RWPE1 (cell line): ENCODE measurements at regions not wholly inside any gene's neighbourhood (a gene's known extent, or its start where the extent isn't known, plus 50 kb on each side); places are given as distances from the start of the nearest gene placed in this dataset.

Experiments used
- CTCF ChIA-PET: fragments of 350-600 bp; sonication (Branson Sonifier 250); formaldehyde crosslinking; extraction: SDS; loops from one replicate; lab custom pipeline; 2021; lab: Yijun Ruan, JAX
- POLR2A ChIA-PET: fragments of 400-600 bp; formaldehyde crosslinking; extraction: SDS; loops from one replicate; lab custom pipeline; 2020; ENCODE audit warnings: antibody characterized with exemption; ENCODE audit not compliant: low non-redundant PET; lab: Yijun Ruan, JAX
- DNase-seq: peaks from one replicate; pipeline ENCODE4 v3.0.0; 2012; ENCODE audit warnings: low spot score
- H3K27ac ChIP-seq: fragments of 450-650 bp; 2 replicates; pipeline ENCODE4 v1.5.1; 2017
- TF ChIP-seq, protein P1 (sequence below): fragments of 450-650 bp; conservative IDR thresholded peaks from 2 replicates; pipeline ENCODE4 v1.5.1; 2017; ENCODE audit warnings: low read depth, mild to moderate bottlenecking

DNA sequence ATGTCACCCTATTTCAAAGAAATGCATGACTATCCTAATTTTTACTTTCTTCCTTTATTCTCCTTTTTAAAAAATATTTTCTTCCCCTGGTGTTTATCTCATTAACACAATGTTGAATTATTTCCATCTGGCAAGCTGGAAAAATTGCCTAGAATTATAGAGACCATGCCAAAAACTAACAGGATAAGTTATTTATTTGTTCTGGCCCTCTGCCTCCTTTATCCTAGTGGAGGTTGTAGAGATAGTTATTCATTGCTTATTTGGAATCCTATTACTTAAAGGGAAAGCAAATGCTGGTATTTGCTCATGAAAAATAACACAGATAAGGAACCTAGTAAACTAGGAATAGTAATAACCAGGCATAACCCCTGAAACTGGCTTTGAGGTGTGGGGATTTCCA lies 684.9 kb upstream of the KIF2B start:
- no peak for DNase-seq
- ChIA-PET POLR2A (no interaction called here), CTCF (no interaction called here)
- no peak overlapping the region for H3K27ac ChIP-seq
- TF ChIP-seq, protein P1, sequence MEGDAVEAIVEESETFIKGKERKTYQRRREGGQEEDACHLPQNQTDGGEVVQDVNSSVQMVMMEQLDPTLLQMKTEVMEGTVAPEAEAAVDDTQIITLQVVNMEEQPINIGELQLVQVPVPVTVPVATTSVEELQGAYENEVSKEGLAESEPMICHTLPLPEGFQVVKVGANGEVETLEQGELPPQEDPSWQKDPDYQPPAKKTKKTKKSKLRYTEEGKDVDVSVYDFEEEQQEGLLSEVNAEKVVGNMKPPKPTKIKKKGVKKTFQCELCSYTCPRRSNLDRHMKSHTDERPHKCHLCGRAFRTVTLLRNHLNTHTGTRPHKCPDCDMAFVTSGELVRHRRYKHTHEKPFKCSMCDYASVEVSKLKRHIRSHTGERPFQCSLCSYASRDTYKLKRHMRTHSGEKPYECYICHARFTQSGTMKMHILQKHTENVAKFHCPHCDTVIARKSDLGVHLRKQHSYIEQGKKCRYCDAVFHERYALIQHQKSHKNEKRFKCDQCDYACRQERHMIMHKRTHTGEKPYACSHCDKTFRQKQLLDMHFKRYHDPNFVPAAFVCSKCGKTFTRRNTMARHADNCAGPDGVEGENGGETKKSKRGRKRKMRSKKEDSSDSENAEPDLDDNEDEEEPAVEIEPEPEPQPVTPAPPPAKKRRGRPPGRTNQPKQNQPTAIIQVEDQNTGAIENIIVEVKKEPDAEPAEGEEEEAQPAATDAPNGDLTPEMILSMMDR = no peak

DNA sequence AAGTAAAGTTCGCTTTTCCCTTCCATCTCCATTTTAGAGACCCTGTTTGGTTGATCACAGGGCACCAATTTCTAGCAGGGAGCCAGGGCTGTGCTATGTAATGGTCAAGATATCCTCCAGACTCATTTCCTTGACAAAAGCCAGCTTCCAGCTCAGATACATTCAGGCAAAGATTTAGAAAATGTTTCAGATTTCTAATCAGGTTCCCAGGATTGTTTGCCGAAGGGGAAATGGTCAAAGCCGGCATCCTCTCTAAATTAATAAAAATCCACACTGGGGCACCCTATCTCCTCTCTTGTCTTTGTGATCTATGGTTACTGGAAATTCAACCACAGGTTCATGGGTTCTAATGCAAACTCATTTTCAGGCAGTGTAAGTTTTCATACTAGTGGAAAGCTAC lies 686.8 kb upstream of the KIF2B start:
- TF ChIP-seq, protein P1 = no peak
- no peak overlapping the region for H3K27ac ChIP-seq
- ChIA-PET CTCF (interaction anchor here (0.7 kb wide), 1 partner anchor 890 kb away, joined by 3 read pairs; no protein-coding TSS in a partner anchor), POLR2A (no interaction called here)
- no peak for DNase-seq

DNA sequence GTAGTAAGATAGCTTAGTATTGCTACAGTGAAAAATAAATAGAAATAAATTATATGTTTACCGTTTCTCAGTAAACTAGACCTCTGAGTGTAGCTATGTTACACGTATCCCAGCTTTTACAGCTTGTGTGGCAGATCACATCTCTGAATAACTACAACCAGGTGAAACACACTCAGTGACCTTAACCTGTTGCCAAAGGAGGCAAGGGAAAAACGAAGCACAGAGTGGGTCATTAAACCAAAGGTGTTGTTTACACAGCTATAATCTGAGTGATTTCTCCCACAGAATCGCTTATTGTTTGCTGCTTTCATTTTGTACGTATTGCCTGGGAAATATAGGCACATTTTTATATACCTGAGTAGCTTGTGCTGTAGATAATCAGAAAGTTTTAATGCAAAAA lies 688.2 kb upstream of the KIF2B start:
- CTCF ChIA-PET = no interaction called here
- TF ChIP-seq, protein P1 = no peak
- no peak for DNase-seq
- H3K27ac ChIP-seq = no peak overlapping the region
- POLR2A ChIA-PET = no interaction called here

DNA sequence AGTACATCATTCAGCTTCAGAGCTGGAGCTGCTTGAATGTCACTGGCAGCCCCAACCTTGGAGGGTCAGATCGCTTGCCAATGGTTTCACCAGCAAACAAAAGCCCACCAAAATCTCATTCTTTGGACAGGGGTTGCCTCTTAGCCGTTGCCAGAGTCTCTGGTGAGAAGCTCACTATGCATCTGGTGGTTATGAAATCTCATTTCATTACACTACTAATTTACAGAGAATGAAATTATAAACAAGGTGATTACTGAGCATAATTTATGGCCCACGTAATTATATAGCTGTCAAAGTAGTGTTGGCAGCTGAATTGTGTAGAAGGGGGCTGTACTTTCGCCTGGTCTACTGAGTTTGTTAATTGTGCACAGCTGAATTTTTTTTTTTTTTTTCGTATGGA lies 688.9 kb upstream of the KIF2B start:
- CTCF ChIA-PET = no interaction called here
- H3K27ac ChIP-seq = no peak overlapping the region
- no peak for DNase-seq
- POLR2A ChIA-PET = no interaction called here
- TF ChIP-seq, protein P1 = no peak

GRCh38 chr17:53129863-53130262 lies 692.9 kb upstream of the KIF2B start:
- ChIA-PET POLR2A (no interaction called here), CTCF (no interaction called here)
- TF ChIP-seq, protein P1 = no peak
- no peak overlapping the region for H3K27ac ChIP-seq
- no peak for DNase-seq

- DNase-seq = no peak
- POLR2A ChIA-PET = no interaction called here
- CTCF ChIA-PET = interaction anchor here (0.7 kb wide), 1 partner anchor 28 kb away, joined by 5 read pairs; no protein-coding TSS in a partner anchor
- no peak overlapping the region for H3K27ac ChIP-seq
- TF ChIP-seq, protein P1 = no peak
These were observed 695.4 kb upstream of the KIF2B start for GRCh38 chr17:53127331-53127730.
